GM19023 (cell line): ENCODE measurements at regions not wholly inside any gene's neighbourhood (a gene's known extent, or its start where the extent isn't known, plus 50 kb on each side); places are given as distances from the start of the nearest gene placed in this dataset.
"Not testable (repeated sequence)": the region's sequence is repeated elsewhere in the genome, so short reads cannot be mapped to it uniquely, and the experiment has no call there.

Source experiments
- ATAC-seq: cut with Tn5 transposase; IDR thresholded peaks from one replicate; pipeline ENCODE4 v1.9.1; 2021; ENCODE audit warnings: mild to moderate bottlenecking, moderate library complexity; ENCODE audit not compliant: unreplicated experiment

- no peak for ATAC-seq
Measured at GRCh38 chr1:212495766-212496494, 63.2 kb downstream of the NENF start.

GRCh38 chr1:212496682-212497081, 64.0 kb downstream of the NENF start:
- no peak for ATAC-seq

- no peak for ATAC-seq
Measured at GRCh38 chr1:212497553-212497952, 64.8 kb downstream of the NENF start.

GRCh38 chr1:212498283-212499040, 65.7 kb downstream of the NENF start:
- ATAC-seq = no peak

- ATAC-seq = no peak
Measured at GRCh38 chr1:212500351-212500750, 67.6 kb downstream of the NENF start.

GRCh38 chr1:212500983-212501382, 68.3 kb downstream of the NENF start:
- ATAC-seq = no peak

- ATAC-seq = no peak
Measured at GRCh38 chr1:212503714-212504113, 71.0 kb downstream of the NENF start.

GRCh38 chr1:212504171-212504803, 71.6 kb downstream of the NENF start:
- ATAC-seq = no peak

GRCh38 chr1:212506666-212507065, 73.9 kb downstream of the NENF start:
- ATAC-seq = no peak

GRCh38 chr1:212507369-212507768, 74.6 kb downstream of the NENF start:
- no peak for ATAC-seq

- no peak for ATAC-seq
Measured at GRCh38 chr1:212512816-212513559, 80.3 kb downstream of the NENF start.

- no peak for ATAC-seq
Measured at GRCh38 chr1:212513586-212513985, 80.9 kb downstream of the NENF start.

- ATAC-seq = no peak
Measured at GRCh38 chr1:212514056-212514614, 81.4 kb downstream of the NENF start.

- no peak for ATAC-seq
Measured at GRCh38 chr1:212514782-212515181, 82.1 kb downstream of the NENF start.

- ATAC-seq = no peak
Measured at GRCh38 chr1:212515329-212515760, 82.6 kb downstream of the NENF start.

- not testable (repeated sequence) for ATAC-seq
Measured at GRCh38 chr1:212516012-212516411, 83.3 kb downstream of the NENF start.

- no peak for ATAC-seq
Measured at GRCh38 chr1:212518188-212519054, 85.7 kb downstream of the NENF start.

GRCh38 chr1:212519131-212519530, 86.4 kb downstream of the NENF start:
- no peak for ATAC-seq

- no peak for ATAC-seq
Measured at GRCh38 chr1:212520299-212520698, 87.6 kb downstream of the NENF start.

- ATAC-seq = no peak
Measured at GRCh38 chr1:212520746-212521145, 87.8 kb upstream of the ATF3 start.
